Activated CD4-positive, alpha-beta memory T cell treated with anti-CD3 and anti-CD28 coated beads, Interleukin-2, amount 10 ng/mL, durations not matched to agents 7 days and 5 days (primary cell): ENCODE measurements at regions not wholly inside any gene's neighbourhood (a gene's known extent, or its start where the extent isn't known, plus 50 kb on each side); places are given as distances from the start of the nearest gene placed in this dataset.
"Not testable (repeated sequence)": the region's sequence is repeated elsewhere in the genome, so short reads cannot be mapped to it uniquely, and the experiment has no call there.

Experiments
- CTCF ChIA-PET: fragments of 350-600 bp; sonication (Branson Sonifier 250); formaldehyde crosslinking; loops from one replicate; lab custom pipeline; 2021; ENCODE audit warnings: antibody characterized with exemption, inconsistent platforms; lab: Charles Lee
- POLR2A ChIA-PET: fragments of 350-600 bp; sonication (Branson Sonifier 250); formaldehyde crosslinking; loops from one replicate; lab custom pipeline; 2021; ENCODE audit warnings: antibody characterized with exemption; lab: Charles Lee
- DNase-seq: peaks from one replicate; pipeline ENCODE4 v3.0.0-alpha.2; 2020
- H3K27ac Mint-ChIP-seq: one replicate; pipeline ENCODE4 v1.8.0; 2021; ENCODE audit warnings: mild to moderate bottlenecking, mixed read lengths
- H3K27me3 Mint-ChIP-seq: one replicate; pipeline ENCODE4 v1.8.0; 2021; ENCODE audit warnings: mixed read lengths
- H3K36me3 Mint-ChIP-seq: one replicate; pipeline ENCODE4 v1.8.0; 2021; ENCODE audit warnings: low read depth, mixed read lengths
- H3K4me1 Mint-ChIP-seq: one replicate; pipeline ENCODE4 v1.8.0; 2021; ENCODE audit warnings: mixed read lengths
- H3K4me3 Mint-ChIP-seq: one replicate; pipeline ENCODE4 v1.8.0; 2021; ENCODE audit warnings: mild to moderate bottlenecking, mixed read lengths
- H3K9me3 Mint-ChIP-seq: one replicate; pipeline ENCODE4 v1.8.0; 2021; ENCODE audit warnings: mixed read lengths

- H3K4me1 Mint-ChIP-seq, H3K9me3 Mint-ChIP-seq, DNase-seq, POLR2A ChIA-PET, H3K27ac Mint-ChIP-seq, H3K36me3 Mint-ChIP-seq, H3K4me3 Mint-ChIP-seq: not testable (repeated sequence)
- CTCF ChIA-PET, result interaction anchor here (1.5 kb wide), 1 partner anchor 35 kb away, joined by 4 read pairs; no protein-coding TSS in a partner anchor
- H3K27me3 Mint-ChIP-seq, result peaks cover 51% of the 10 kb centered on the region
Measured at GRCh38 chr13:25002311-25002710, 93.6 kb upstream of the PABPC3 start.

- DNase-seq, H3K4me1 Mint-ChIP-seq, POLR2A ChIA-PET, H3K4me3 Mint-ChIP-seq, H3K36me3 Mint-ChIP-seq, H3K27ac Mint-ChIP-seq, H3K9me3 Mint-ChIP-seq: not testable (repeated sequence)
- CTCF ChIA-PET, result interaction anchor here (0.7 to 3.1 kb wide), 10 partner anchors 9 to 110 kb away, joined by 3 to 26 read pairs (median 6); no protein-coding TSS in a partner anchor
- H3K27me3 Mint-ChIP-seq, result peaks cover 64% of the 10 kb centered on the region
Measured at GRCh38 chr13:25004489-25004888, 91.4 kb upstream of the PABPC3 start.

- peaks cover 63% of the 10 kb centered on the region for H3K27me3 Mint-ChIP-seq
- H3K36me3 Mint-ChIP-seq, H3K4me1 Mint-ChIP-seq, POLR2A ChIA-PET, H3K27ac Mint-ChIP-seq, H3K4me3 Mint-ChIP-seq, DNase-seq, H3K9me3 Mint-ChIP-seq: not testable (repeated sequence)
- CTCF ChIA-PET, result interaction anchor here (0.7 to 3.1 kb wide), 10 partner anchors 8 to 109 kb away, joined by 3 to 26 read pairs (median 6); no protein-coding TSS in a partner anchor
Measured at GRCh38 chr13:25005050-25005497, 90.9 kb upstream of the PABPC3 start.

GRCh38 chr13:25007389-25007788 is 88.5 kb upstream of the PABPC3 start:
- POLR2A ChIA-PET, H3K27ac Mint-ChIP-seq, H3K4me1 Mint-ChIP-seq, H3K36me3 Mint-ChIP-seq, H3K4me3 Mint-ChIP-seq, H3K9me3 Mint-ChIP-seq, DNase-seq: not testable (repeated sequence)
- H3K27me3 Mint-ChIP-seq, result peaks cover 58% of the 10 kb centered on the region
- CTCF ChIA-PET, result interaction anchor here (1.9 to 3.1 kb wide), 2 partner anchors 10 to 30 kb away, joined by 4 to 26 read pairs; no protein-coding TSS in a partner anchor

DNA sequence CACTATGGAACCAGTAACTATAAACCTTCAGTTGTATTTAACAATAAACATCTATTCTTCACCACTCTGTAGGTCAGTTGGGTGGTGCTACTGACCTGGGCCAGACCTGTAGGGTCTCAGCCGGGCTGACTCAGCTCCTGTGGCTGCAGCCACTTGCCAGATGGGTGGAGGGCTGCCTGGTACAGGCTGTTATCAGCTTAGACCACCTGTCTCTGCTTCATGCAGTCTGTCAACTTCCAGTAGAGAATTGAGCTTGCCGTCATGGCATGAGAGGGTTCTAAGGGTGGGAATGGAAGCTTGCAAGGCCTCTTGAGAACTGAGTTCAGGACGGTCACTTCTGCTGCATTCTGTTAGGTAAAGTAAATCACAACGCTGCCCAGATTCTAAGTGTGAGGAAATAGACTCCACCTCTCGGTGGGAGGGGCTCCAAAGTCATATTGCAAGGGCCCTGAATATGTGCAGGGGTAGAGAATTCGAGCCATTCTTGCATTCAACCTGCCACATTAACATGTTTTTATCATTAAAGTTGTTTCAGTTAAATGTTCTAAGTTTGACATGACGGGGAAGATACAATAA is 81.5 kb upstream of the PABPC3 start:
- CTCF ChIA-PET, result interaction anchor here (2.0 kb wide), 1 partner anchor 20 kb away, joined by 10 read pairs; no protein-coding TSS in a partner anchor
- H3K36me3 Mint-ChIP-seq, H3K4me3 Mint-ChIP-seq, POLR2A ChIA-PET, H3K27ac Mint-ChIP-seq, H3K9me3 Mint-ChIP-seq, DNase-seq: not testable (repeated sequence)
- H3K4me1 Mint-ChIP-seq, result peaks cover 13% of the 10 kb centered on the region
- peaks cover 28% of the 10 kb centered on the region for H3K27me3 Mint-ChIP-seq

GRCh38 chr13:25017176-25017575 is 78.8 kb upstream of the PABPC3 start:
- H3K27ac Mint-ChIP-seq, result peak overlapping the region; percentile 84
- H3K4me3 Mint-ChIP-seq, result peak overlapping the region; percentile 75
- peaks cover 39% of the 10 kb centered on the region for H3K27me3 Mint-ChIP-seq
- DNase-seq, H3K36me3 Mint-ChIP-seq, H3K9me3 Mint-ChIP-seq: not testable (repeated sequence)
- ChIA-PET POLR2A (interaction anchor here (1.0 to 1.5 kb wide), 2 partner anchors 11 to 17 kb away, joined by 3 read pairs; no protein-coding TSS in a partner anchor), CTCF (interaction anchor here (0.8 to 3.2 kb wide), 7 partner anchors 11 to 95 kb away, joined by 3 to 12 read pairs (median 4); a partner anchor contains a TSS)
- peaks cover 13% of the 10 kb centered on the region for H3K4me1 Mint-ChIP-seq

DNA sequence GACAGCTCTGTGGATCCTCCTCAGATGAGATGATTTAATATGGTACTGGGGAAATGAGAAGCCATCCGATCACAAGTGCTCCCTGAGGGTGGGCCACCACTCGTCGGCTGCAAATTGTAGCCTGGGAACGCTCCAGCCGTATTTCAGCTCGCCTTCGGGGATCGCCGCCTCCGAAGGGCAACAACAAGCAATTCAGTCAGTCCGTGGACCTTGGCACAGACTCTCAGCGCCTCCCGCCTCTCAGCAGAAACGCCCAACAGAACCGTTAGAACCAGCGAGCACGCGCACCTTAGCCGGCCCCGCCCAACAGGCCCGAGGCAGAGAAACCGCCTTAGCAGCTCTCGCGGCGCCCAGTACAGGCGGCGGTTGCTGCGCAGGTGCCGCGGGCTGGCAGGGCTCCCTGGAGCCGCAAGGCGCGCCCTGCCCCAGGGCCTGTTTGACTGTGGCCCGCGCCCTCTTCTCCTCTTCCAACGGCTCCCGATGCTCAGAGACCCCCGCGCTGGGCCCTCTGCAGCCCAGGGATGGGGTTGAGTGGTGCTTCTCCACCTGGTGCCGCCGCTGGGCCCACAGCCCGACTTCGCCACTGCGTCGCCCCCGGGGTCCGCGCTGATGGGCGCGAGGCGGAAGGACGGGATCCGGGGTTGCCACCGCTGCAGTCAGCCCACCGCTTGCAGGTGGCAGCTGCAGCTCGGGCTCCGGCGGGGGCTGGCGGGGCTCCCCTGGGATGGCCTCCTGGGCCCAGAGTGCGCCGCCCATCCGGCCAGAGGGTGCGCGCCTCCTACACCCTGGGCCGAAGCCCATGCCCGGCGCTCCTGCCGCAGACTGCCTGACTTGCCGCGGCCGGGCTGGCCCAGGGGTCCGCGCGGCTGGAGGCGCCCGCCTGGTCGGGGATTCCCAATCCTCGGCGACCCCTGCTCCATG is 77.9 kb upstream of the PABPC3 start:
- H3K27me3 Mint-ChIP-seq, result peaks cover 43% of the 10 kb centered on the region
- peak overlapping the region; percentile 84 for H3K27ac Mint-ChIP-seq
- peaks cover 13% of the 10 kb centered on the region for H3K4me1 Mint-ChIP-seq
- ChIA-PET CTCF (interaction anchor here (0.8 to 3.2 kb wide), 8 partner anchors 11 to 96 kb away, joined by 3 to 12 read pairs (median 4); a partner anchor contains a TSS), POLR2A (interaction anchor here (0.6 to 1.5 kb wide), 4 partner anchors 11 to 156 kb away, joined by 3 to 4 read pairs (median 3); no protein-coding TSS in a partner anchor)
- H3K4me3 Mint-ChIP-seq, result peak overlapping the region; percentile 75
- not testable (repeated sequence) for H3K9me3 Mint-ChIP-seq, H3K36me3 Mint-ChIP-seq
- peak; percentile 77 for DNase-seq

GRCh38 chr13:25018729-25019115 is 77.2 kb upstream of the PABPC3 start:
- peaks cover 43% of the 10 kb centered on the region for H3K27me3 Mint-ChIP-seq
- peak overlapping the region; percentile 75 for H3K4me3 Mint-ChIP-seq
- POLR2A ChIA-PET, result interaction anchor here (0.9 kb wide), 1 partner anchor 11 kb away, joined by 4 read pairs; no protein-coding TSS in a partner anchor
- no peak for DNase-seq
- H3K4me1 Mint-ChIP-seq, result peaks cover 13% of the 10 kb centered on the region
- no peaks in the 10 kb centered on the region for H3K36me3 Mint-ChIP-seq
- no peaks in the 10 kb centered on the region for H3K9me3 Mint-ChIP-seq
- CTCF ChIA-PET, result interaction anchor here (3.2 kb wide), 1 partner anchor 23 kb away, joined by 12 read pairs; no protein-coding TSS in a partner anchor
- H3K27ac Mint-ChIP-seq, result no peak overlapping the region

GRCh38 chr13:25019741-25020140 is 76.2 kb upstream of the PABPC3 start:
- H3K4me3 Mint-ChIP-seq, H3K27ac Mint-ChIP-seq, POLR2A ChIA-PET, H3K9me3 Mint-ChIP-seq, DNase-seq, CTCF ChIA-PET, H3K36me3 Mint-ChIP-seq: not testable (repeated sequence)
- Mint-ChIP-seq H3K27me3 (peaks cover 45% of the 10 kb centered on the region), H3K4me1 (peaks cover 13% of the 10 kb centered on the region)

GRCh38 chr13:25024175-25024574 is 71.8 kb upstream of the PABPC3 start:
- CTCF ChIA-PET, result interaction anchor here (1.5 kb wide), 1 partner anchor 29 kb away, joined by 3 read pairs; no protein-coding TSS in a partner anchor
- Mint-ChIP-seq H3K27ac (no peak overlapping the region), H3K4me3 (no peak overlapping the region), H3K36me3 (no peaks in the 10 kb centered on the region), H3K9me3 (no peaks in the 10 kb centered on the region), H3K27me3 (peaks cover 62% of the 10 kb centered on the region), H3K4me1 (no peaks in the 10 kb centered on the region)
- DNase-seq, result no peak
- POLR2A ChIA-PET, result no interaction called here

DNA sequence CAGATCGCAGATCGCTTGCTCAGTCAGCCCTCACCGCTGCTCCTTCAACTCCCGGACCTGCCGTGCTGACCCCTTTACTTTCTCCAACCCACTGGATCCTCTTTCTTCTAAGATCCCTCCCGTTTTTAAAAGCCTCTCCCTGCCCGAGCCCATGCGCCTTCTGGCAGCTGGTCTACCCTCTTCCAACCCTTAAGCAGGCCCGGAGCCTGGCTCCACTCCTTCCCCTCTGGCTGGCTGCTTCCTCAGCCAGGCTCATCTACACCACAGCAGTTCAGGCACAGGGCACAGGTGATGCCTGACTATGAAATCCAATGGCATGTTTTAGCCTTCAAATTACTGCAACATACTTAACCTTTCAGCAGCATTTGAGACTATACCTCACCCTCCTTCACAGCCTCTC is 63.8 kb upstream of the PABPC3 start:
- no peak for DNase-seq
- ChIA-PET CTCF (no interaction called here), POLR2A (no interaction called here)
- H3K9me3 Mint-ChIP-seq, result no peaks in the 10 kb centered on the region
- H3K27me3 Mint-ChIP-seq, result peaks cover 42% of the 10 kb centered on the region
- H3K4me3 Mint-ChIP-seq, result no peak overlapping the region
- H3K4me1 Mint-ChIP-seq, result no peaks in the 10 kb centered on the region
- H3K36me3 Mint-ChIP-seq, result no peaks in the 10 kb centered on the region
- H3K27ac Mint-ChIP-seq, result no peak overlapping the region

DNA sequence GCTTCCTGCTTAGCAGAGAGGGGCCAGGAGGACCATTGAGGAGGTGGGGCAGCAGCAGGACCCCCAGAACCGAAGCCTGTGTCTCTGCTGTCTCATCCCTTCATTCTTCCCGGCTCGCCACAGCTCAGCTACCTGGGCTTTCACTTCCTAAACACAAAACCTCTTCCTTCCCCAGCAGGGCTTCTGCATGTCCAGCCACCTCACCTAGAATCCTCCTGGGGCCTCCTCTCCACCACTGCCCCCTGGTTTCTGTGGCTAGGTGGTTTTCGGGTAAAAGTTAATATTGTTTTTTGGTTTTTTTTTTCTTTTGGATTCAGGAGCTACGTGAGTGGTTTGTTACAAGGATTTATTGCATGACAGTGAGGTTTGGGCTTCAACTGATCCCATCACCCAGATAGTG is 61.8 kb upstream of the PABPC3 start:
- no peaks in the 10 kb centered on the region for H3K9me3 Mint-ChIP-seq
- ChIA-PET CTCF (interaction anchor here (0.6 to 1.2 kb wide), 3 partner anchors 16 to 29 kb away, joined by 3 to 4 read pairs (median 3); no protein-coding TSS in a partner anchor), POLR2A (interaction anchor here (1.0 kb wide), 1 partner anchor 16 kb away, joined by 3 read pairs; no protein-coding TSS in a partner anchor)
- no peak overlapping the region for H3K27ac Mint-ChIP-seq
- H3K4me1 Mint-ChIP-seq, result no peaks in the 10 kb centered on the region
- DNase-seq, result no peak
- no peaks in the 10 kb centered on the region for H3K36me3 Mint-ChIP-seq
- H3K4me3 Mint-ChIP-seq, result no peak overlapping the region
- peaks cover 42% of the 10 kb centered on the region for H3K27me3 Mint-ChIP-seq
